GM12875 (cell line): ENCODE measurements at regions not wholly inside any gene's neighbourhood (a gene's known extent, or its start where the extent isn't known, plus 50 kb on each side); places are given as distances from the start of the nearest gene placed in this dataset.
"Not testable (repeated sequence)": the region's sequence is repeated elsewhere in the genome, so short reads cannot be mapped to it uniquely, and the experiment has no call there.

Source experiments
- H3K4me3 ChIP-seq: one replicate; pipeline ENCODE4 v1.5.1; 2011; ENCODE audit warnings: low read depth, low read length, control low read depth
- TF ChIP-seq, protein P1 (sequence below): IDR thresholded peaks from 2 replicates; pipeline ENCODE4 v1.5.1; 2011; ENCODE audit warnings: low read depth, mild to moderate bottlenecking, control low read depth, inconsistent platforms, low read length, moderate library complexity, borderline replicate concordance; ENCODE audit not compliant: insufficient read depth

GRCh38 chr4:159593681-159594080 is 490.8 kb downstream of the RAPGEF2 start:
- H3K4me3 ChIP-seq, result no peak overlapping the region
- TF ChIP-seq, protein P1, sequence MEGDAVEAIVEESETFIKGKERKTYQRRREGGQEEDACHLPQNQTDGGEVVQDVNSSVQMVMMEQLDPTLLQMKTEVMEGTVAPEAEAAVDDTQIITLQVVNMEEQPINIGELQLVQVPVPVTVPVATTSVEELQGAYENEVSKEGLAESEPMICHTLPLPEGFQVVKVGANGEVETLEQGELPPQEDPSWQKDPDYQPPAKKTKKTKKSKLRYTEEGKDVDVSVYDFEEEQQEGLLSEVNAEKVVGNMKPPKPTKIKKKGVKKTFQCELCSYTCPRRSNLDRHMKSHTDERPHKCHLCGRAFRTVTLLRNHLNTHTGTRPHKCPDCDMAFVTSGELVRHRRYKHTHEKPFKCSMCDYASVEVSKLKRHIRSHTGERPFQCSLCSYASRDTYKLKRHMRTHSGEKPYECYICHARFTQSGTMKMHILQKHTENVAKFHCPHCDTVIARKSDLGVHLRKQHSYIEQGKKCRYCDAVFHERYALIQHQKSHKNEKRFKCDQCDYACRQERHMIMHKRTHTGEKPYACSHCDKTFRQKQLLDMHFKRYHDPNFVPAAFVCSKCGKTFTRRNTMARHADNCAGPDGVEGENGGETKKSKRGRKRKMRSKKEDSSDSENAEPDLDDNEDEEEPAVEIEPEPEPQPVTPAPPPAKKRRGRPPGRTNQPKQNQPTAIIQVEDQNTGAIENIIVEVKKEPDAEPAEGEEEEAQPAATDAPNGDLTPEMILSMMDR, result no peak

- no peak overlapping the region for H3K4me3 ChIP-seq
- TF ChIP-seq, protein P1, result no peak
These were observed 491.7 kb downstream of the RAPGEF2 start for GRCh38 chr4:159594576-159594975.

DNA sequence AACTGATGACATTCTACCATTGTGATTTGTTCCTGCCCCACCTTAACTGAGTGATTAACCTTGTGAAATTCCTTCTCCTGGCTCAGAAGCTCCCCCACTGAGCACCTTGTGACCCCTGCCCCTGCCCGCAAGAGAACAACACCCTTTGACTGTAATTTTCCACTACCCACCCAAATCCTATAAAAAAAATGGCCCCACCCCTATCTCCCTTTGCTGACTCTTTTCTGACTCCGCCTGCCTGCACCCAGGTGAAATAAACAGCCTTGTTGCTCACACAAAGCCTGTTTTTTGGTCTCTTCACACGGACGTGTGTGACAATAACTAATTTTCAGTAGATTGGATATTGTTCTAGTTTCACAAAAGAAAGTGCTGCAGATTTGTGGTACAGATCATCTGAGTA is 492.2 kb downstream of the RAPGEF2 start:
- H3K4me3 ChIP-seq, result not testable (repeated sequence)

- TF ChIP-seq, protein P1, result no peak
These were observed 495.7 kb downstream of the RAPGEF2 start for GRCh38 chr4:159598602-159599001.

DNA sequence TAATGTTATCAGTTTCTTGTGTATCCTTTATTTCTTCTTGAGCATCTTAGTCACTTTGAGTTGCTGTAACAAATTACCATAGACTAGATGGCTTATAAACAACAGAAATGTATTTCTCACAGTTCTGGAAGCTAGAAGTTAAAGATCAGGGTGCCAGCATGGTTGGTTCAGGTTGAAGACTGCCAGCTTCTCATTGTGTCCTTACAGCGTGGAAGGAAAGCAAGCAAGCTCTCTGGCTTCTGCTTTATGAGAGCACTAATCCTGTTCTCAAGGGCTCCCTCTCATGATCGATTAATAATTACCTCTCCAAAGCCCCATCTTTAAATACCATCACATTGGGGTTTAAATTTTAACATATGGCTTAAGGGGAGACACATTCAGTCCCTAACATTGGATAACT is 497.2 kb downstream of the RAPGEF2 start:
- TF ChIP-seq, protein P1, result no peak
- no peak overlapping the region for H3K4me3 ChIP-seq

More at GRCh38 chr4:159598602-159599001, 495.7 kb downstream of the RAPGEF2 start:
- H3K4me3 ChIP-seq, result no peak overlapping the region

DNA sequence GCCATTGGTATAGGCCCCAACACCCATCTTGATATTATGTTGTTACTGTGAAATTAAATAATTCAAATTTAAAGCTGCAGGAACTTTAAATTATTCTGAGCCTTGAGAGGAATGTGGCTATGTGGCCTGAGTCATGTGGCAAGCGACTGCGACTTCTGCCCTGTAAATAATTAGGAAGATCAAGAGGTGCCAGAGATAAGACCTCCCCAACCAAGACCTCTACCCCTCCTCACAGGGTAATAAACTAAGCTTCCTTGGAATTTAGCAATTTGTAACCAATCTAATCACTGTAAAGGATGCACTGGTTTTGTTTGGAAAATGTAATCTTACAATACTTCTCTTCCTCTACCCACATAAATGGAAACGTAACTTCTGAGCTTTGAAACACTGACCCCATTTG is 501.9 kb downstream of the RAPGEF2 start:
- no peak overlapping the region for H3K4me3 ChIP-seq
- TF ChIP-seq, protein P1, result no peak

DNA sequence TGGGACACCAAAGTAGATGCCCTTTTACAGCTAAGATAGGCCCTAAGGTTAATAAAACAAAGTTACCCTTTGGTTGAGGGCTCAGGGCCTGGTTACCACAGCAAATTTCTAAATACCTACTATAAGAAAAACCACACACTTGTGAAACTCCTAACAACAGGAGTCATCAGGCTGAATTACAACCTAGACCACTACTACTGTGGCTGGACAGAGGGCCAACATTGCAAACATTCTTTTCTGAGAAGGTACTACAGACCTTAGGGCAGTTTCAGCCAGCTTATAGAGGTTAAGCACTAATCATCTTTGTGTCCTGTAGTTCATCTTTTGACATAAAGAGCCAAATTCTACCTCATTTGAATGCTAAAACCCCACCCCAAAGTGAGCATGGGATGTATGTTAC is 504.0 kb downstream of the RAPGEF2 start:
- TF ChIP-seq, protein P1, result no peak
- H3K4me3 ChIP-seq, result no peak overlapping the region

DNA sequence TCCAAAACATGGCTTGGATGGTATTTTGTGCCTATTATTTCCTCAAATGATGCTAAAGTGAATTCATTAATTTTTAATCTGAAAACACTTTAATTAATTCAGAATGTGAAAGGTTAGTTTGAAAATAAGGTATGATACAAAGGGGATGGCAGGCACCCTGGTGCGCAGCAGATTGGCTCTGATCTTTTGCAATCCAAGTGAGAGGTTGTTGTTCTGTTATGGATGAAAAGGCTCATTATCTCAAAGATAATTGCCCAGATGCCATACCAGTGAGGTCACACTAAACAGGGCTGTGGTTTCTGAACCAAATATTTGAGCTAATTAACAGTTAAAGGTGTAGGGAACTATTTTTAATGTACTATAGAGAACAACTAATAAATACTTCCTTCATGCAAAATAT is 504.9 kb downstream of the RAPGEF2 start:
- TF ChIP-seq, protein P1, result no peak
- no peak overlapping the region for H3K4me3 ChIP-seq
